ENCODE measurements at regions not wholly inside any gene's neighbourhood (a gene's known extent, or its start where the extent isn't known, plus 50 kb on each side); places are given as distances from the start of the nearest gene placed in this dataset.
A peak's percentile ranks its signal among the peaks of the same experiment; 100 is the strongest.

GRCh38 chr16:66193543-66194229, 172.8 kb upstream of the CDH5 start:
- TF ChIP-seq CTCF (IDR thresholded peaks at IDR 0.05) (no peak), POLR2AphosphoS5 (IDR thresholded peaks at IDR 0.05) (no peak), POLR2A (IDR thresholded peaks at IDR 0.05) (no peak)
- DNase-seq (ENCODE audit: low spot score in 2 of 2), result no peak
- intact Hi-C loops (cut with DNase I; ENCODE audit: low total_unique reads), result no loop called here
- no peak overlapping the region for H3K27ac ChIP-seq
- no peaks in the 10 kb centered on the region for H3K9me3 ChIP-seq
- H3K4me3 ChIP-seq, result no peak overlapping the region
- no peaks in the 10 kb centered on the region for H3K36me3 ChIP-seq
- H3K4me1 ChIP-seq, result no peaks in the 10 kb centered on the region
- H3K27me3 ChIP-seq, result no peaks in the 10 kb centered on the region

DNA sequence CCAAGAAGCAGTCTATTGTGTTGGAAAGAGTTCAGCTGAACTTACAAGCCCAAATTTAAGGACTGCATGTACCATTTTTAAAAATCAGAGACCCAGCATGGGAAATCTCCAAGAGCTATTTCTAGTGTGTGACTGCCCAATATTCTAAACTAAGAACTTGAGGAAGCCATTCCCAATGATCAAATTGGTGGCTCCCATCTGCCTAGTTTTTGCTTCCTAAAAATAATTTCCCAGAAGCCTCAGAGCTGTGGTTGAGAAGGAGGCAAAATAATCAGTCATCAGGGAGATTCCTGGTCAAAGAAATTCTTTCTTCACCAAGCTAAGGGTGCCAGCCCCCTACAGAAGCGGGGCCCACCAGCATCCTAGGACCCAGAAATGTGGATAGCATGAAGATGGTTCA, 176.1 kb upstream of the CDH5 start:
- Histone ChIP-seq H3K36me3 (no peaks in the 10 kb centered on the region), H3K4me3 (no peak overlapping the region), H3K27me3 (no peaks in the 10 kb centered on the region), H3K4me1 (no peaks in the 10 kb centered on the region), H3K27ac (no peak overlapping the region), H3K9me3 (no peaks in the 10 kb centered on the region)
- intact Hi-C loops (cut with DNase I; ENCODE audit: low total_unique reads), result no loop called here
- no peak for DNase-seq (ENCODE audit: low spot score in 2 of 2)
- TF ChIP-seq POLR2AphosphoS5 (IDR thresholded peaks at IDR 0.05) (no peak), CTCF (IDR thresholded peaks at IDR 0.05) (no peak), POLR2A (IDR thresholded peaks at IDR 0.05) (no peak)

- Histone ChIP-seq H3K27ac (no peak overlapping the region), H3K4me1 (no peaks in the 10 kb centered on the region), H3K4me3 (no peak overlapping the region), H3K9me3 (no peaks in the 10 kb centered on the region), H3K27me3 (no peaks in the 10 kb centered on the region), H3K36me3 (no peaks in the 10 kb centered on the region)
- no peak for DNase-seq (ENCODE audit: low spot score in 2 of 2)
- intact Hi-C loops (cut with DNase I; ENCODE audit: low total_unique reads), result no loop called here
- TF ChIP-seq POLR2AphosphoS5 (IDR thresholded peaks at IDR 0.05), result no peak
- no peak for TF ChIP-seq CTCF (IDR thresholded peaks at IDR 0.05)
These were observed 176.5 kb upstream of the CDH5 start for GRCh38 chr16:66189951-66190350.

GRCh38 chr16:66188917-66189725, 177.4 kb upstream of the CDH5 start:
- H3K27ac ChIP-seq, result peak overlapping the region in 1 of 2 donors; percentile 36
- intact Hi-C loops (cut with DNase I; ENCODE audit: low total_unique reads), result no loop called here
- H3K9me3 ChIP-seq, result no peaks in the 10 kb centered on the region
- no peak overlapping the region for H3K4me3 ChIP-seq
- no peak for DNase-seq (ENCODE audit: low spot score in 2 of 2)
- no peaks in the 10 kb centered on the region for H3K27me3 ChIP-seq
- no peaks in the 10 kb centered on the region for H3K4me1 ChIP-seq
- H3K36me3 ChIP-seq, result no peaks in the 10 kb centered on the region
- TF ChIP-seq POLR2A (IDR thresholded peaks at IDR 0.05) (no peak), POLR2AphosphoS5 (IDR thresholded peaks at IDR 0.05) (no peak), CTCF (IDR thresholded peaks at IDR 0.05) (no peak)

DNA sequence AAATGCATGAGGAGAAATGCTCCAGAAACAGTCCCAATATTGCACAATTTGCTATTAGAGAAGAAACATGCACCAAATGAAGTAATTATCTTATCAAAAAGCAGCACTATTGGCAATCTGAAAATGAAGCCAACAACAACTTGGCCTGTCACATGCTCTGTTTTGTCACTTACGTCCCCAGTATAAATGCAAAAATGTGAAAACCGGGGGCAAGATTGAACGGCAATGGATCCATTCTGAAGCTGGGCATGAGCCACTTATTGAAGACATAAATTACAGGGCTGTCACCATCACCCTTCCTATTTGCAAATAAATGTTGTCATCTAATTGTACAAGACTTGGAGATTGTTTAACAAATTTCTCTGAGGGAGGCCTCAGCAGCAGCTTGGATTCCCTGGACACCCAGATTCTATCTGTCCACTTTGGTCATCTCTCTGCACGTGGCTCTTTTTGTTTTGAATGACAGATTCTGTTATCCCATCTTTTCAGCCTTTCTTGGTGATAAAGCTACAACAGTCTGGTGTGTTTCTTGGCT, 180.2 kb upstream of the CDH5 start:
- intact Hi-C loops (cut with DNase I; ENCODE audit: low total_unique reads), result no loop called here
- Histone ChIP-seq H3K36me3 (no peaks in the 10 kb centered on the region), H3K9me3 (no peaks in the 10 kb centered on the region), H3K4me3 (no peak overlapping the region), H3K27me3 (no peaks in the 10 kb centered on the region), H3K4me1 (no peaks in the 10 kb centered on the region), H3K27ac (no peak overlapping the region)
- TF ChIP-seq POLR2A (IDR thresholded peaks at IDR 0.05), result no peak
- TF ChIP-seq CTCF (IDR thresholded peaks at IDR 0.05), result no peak
- no peak for TF ChIP-seq POLR2AphosphoS5 (IDR thresholded peaks at IDR 0.05)
- DNase-seq (ENCODE audit: low spot score in 2 of 2), result no peak

All from breast epithelium (tissue), 4 donors.